ENCODE measurements at regions not wholly inside any gene's neighbourhood (a gene's known extent, or its start where the extent isn't known, plus 50 kb on each side); places are given as distances from the start of the nearest gene placed in this dataset.

- no peak overlapping the region for H3K4me3 ChIP-seq (ENCODE audit: low read length)
- DNase-seq (ENCODE audit: low read depth, low spot score), result no peak
These were observed 1591.2 kb upstream of the LRRTM1 start for GRCh38 chr2:81895620-81896250.

- H3K4me3 ChIP-seq (ENCODE audit: low read length), result no peak overlapping the region
These were observed 1590.0 kb upstream of the LRRTM1 start for GRCh38 chr2:81894451-81894990.

GRCh38 chr2:81876624-81877023, 1572.1 kb upstream of the LRRTM1 start:
- no peak for DNase-seq (ENCODE audit: low read depth, low spot score)
- no peak overlapping the region for H3K4me3 ChIP-seq (ENCODE audit: low read length)

More at GRCh38 chr2:81894451-81894990, 1590.0 kb upstream of the LRRTM1 start:
- DNase-seq (ENCODE audit: low read depth, low spot score), result no peak

GRCh38 chr2:81872006-81872405, 1567.5 kb upstream of the LRRTM1 start:
- no peak overlapping the region for H3K4me3 ChIP-seq (ENCODE audit: low read length)
- no peak for DNase-seq (ENCODE audit: low read depth, low spot score)

GRCh38 chr2:81870119-81870518, 1565.6 kb upstream of the LRRTM1 start:
- no peak for DNase-seq (ENCODE audit: low read depth, low spot score)

GRCh38 chr2:81858998-81859397, 1554.4 kb upstream of the LRRTM1 start:
- DNase-seq (ENCODE audit: low read depth, low spot score), result no peak
- H3K4me3 ChIP-seq (ENCODE audit: low read length), result no peak overlapping the region

More at GRCh38 chr2:81870119-81870518, 1565.6 kb upstream of the LRRTM1 start:
- H3K4me3 ChIP-seq (ENCODE audit: low read length), result no peak overlapping the region

GRCh38 chr2:81853341-81853740, 1548.8 kb upstream of the LRRTM1 start:
- H3K4me3 ChIP-seq (ENCODE audit: low read length), result no peak overlapping the region
- DNase-seq (ENCODE audit: low read depth, low spot score), result no peak

- DNase-seq (ENCODE audit: low read depth, low spot score), result no peak
- H3K4me3 ChIP-seq (ENCODE audit: low read length), result no peak overlapping the region
These were observed 1548.1 kb upstream of the LRRTM1 start for GRCh38 chr2:81852651-81853050.

- H3K4me3 ChIP-seq (ENCODE audit: low read length), result no peak overlapping the region
- no peak for DNase-seq (ENCODE audit: low read depth, low spot score)
These were observed 1535.2 kb upstream of the LRRTM1 start for GRCh38 chr2:81839780-81840179.

GRCh38 chr2:81835321-81836000, 1530.9 kb upstream of the LRRTM1 start:
- H3K4me3 ChIP-seq (ENCODE audit: low read length), result no peak overlapping the region
- no peak for DNase-seq (ENCODE audit: low read depth, low spot score)

- no peak overlapping the region for H3K4me3 ChIP-seq (ENCODE audit: low read length)
- DNase-seq (ENCODE audit: low read depth, low spot score), result no peak
These were observed 1482.3 kb upstream of the LRRTM1 start for GRCh38 chr2:81786811-81787210.

GRCh38 chr2:81767187-81767912, 1462.8 kb upstream of the LRRTM1 start:
- no peak for DNase-seq (ENCODE audit: low read depth, low spot score)
- H3K4me3 ChIP-seq (ENCODE audit: low read length), result no peak overlapping the region

GRCh38 chr2:81747481-81748070, 1443.0 kb upstream of the LRRTM1 start:
- DNase-seq (ENCODE audit: low read depth, low spot score), result no peak
- H3K4me3 ChIP-seq (ENCODE audit: low read length), result no peak overlapping the region

- H3K4me3 ChIP-seq (ENCODE audit: low read length), result no peak overlapping the region
- no peak for DNase-seq (ENCODE audit: low read depth, low spot score)
These were observed 1435.4 kb upstream of the LRRTM1 start for GRCh38 chr2:81739966-81740365.

- H3K4me3 ChIP-seq (ENCODE audit: low read length), result no peak overlapping the region
- no peak for DNase-seq (ENCODE audit: low read depth, low spot score)
These were observed 1430.4 kb upstream of the LRRTM1 start for GRCh38 chr2:81734981-81735380.

GRCh38 chr2:81714817-81715216, 1410.3 kb upstream of the LRRTM1 start:
- DNase-seq (ENCODE audit: low read depth, low spot score), result no peak
- no peak overlapping the region for H3K4me3 ChIP-seq (ENCODE audit: low read length)

GRCh38 chr2:81706856-81707255, 1402.3 kb upstream of the LRRTM1 start:
- no peak for DNase-seq (ENCODE audit: low read depth, low spot score)
- H3K4me3 ChIP-seq (ENCODE audit: low read length), result no peak overlapping the region

- no peak overlapping the region for H3K4me3 ChIP-seq (ENCODE audit: low read length)
- DNase-seq (ENCODE audit: low read depth, low spot score), result no peak
These were observed 1399.3 kb upstream of the LRRTM1 start for GRCh38 chr2:81703831-81704230.

- no peak overlapping the region for H3K4me3 ChIP-seq (ENCODE audit: low read length)
- DNase-seq (ENCODE audit: low read depth, low spot score), result no peak
These were observed 1388.0 kb upstream of the LRRTM1 start for GRCh38 chr2:81692566-81692965.

- H3K4me3 ChIP-seq (ENCODE audit: low read length), result no peak overlapping the region
- no peak for DNase-seq (ENCODE audit: low read depth, low spot score)
These were observed 1371.1 kb upstream of the LRRTM1 start for GRCh38 chr2:81675641-81676040.
